ENCODE measurements at regions not wholly inside any gene's neighbourhood (a gene's known extent, or its start where the extent isn't known, plus 50 kb on each side); places are given as distances from the start of the nearest gene placed in this dataset.
"Not testable (repeated sequence)": the region's sequence is repeated elsewhere in the genome, so short reads cannot be mapped to it uniquely, and the experiment has no call there.

GRCh38 chr1:109857702-109858101 is 52.9 kb upstream of the CSF1 start:
- not testable (repeated sequence) for DNase-seq

DNA sequence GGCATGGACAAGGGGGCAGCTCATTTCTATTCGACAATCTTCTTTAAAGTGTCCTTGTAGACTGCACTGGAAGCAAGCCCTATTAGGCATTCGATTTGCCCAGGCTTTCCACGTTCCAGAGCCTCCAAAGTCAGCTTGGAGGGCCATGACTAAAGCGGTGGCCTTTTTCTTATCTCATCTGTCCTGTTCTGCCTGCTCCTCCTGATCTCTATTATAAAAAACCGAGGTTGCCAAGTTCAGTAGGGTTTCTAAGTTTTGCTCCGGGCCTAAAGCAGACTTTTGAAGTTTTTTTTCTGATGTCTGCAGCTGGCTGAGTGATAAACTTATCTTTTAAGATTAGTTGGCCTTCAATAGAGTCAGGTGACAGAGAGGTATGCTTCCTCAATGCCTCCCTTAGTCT is 54.7 kb upstream of the CSF1 start:
- DNase-seq, result not testable (repeated sequence)

- DNase-seq, result not testable (repeated sequence)
Measured at GRCh38 chr1:109853972-109854371, 56.7 kb upstream of the CSF1 start.

GRCh38 chr1:109852221-109853015 is 58.2 kb upstream of the CSF1 start:
- DNase-seq, result not testable (repeated sequence)

DNA sequence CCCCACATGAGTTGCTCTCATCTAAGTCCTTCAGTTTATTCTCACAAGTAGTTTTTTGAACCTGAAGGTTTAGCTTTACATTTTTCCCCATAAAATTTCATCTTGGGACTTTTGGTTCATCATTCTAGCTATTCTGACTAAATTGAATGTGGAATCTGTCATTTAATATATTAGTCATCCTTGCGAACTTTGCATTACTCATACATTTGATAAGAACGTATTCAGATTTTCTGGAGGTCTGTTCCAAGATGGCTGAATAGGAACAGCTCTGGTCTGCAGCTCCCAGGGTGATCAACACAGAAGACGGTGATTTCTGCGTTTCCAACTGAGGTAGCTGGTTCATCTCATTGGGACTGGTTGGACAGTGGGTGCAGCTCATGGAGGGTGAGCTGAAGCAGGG is 59.8 kb upstream of the CSF1 start:
- no peak for DNase-seq

DNA sequence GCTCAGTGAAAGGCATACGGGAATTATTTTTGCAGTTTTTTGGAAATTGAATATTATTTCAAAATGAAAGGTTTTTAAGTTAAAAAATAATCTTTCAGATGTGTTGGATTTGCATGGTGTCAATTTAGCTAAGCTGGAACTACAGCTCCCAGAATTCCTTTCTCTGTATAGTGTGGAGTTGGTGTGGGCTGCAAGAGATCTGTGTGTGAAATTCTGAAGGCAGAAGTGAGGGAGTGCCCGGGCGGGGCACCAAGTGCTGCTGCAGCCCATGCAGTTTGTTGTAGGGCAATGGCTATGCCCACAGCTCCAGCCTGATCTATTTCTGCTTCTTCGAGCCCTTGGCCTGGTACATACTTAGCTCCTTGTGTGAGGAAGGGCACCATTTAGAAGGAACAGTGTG is 60.5 kb upstream of the CSF1 start:
- no peak for DNase-seq

- DNase-seq, result no peak
Measured at GRCh38 chr1:109849655-109850054, 61.0 kb upstream of the CSF1 start.

GRCh38 chr1:109847251-109847650 is 63.4 kb upstream of the CSF1 start:
- no peak for DNase-seq

DNA sequence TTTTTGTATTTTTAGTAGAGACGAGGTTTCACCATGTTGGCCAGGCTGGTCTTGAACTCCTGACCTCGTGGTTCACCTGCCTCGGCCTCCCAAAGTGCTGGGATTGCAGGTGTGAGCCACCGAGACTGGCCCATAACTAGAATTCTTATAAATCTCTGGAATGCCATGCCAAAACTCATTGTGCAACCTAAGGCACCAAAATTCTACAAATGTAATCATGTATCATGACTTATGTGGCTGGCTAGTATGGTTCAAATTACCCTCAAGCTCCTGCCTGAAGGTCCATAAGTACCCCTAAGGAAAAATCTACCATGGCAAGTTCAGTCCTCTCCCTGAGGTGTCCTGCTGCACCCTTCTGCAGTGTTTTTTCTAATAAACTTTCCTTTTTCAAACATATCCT is 63.8 kb upstream of the CSF1 start:
- no peak for DNase-seq

DNA sequence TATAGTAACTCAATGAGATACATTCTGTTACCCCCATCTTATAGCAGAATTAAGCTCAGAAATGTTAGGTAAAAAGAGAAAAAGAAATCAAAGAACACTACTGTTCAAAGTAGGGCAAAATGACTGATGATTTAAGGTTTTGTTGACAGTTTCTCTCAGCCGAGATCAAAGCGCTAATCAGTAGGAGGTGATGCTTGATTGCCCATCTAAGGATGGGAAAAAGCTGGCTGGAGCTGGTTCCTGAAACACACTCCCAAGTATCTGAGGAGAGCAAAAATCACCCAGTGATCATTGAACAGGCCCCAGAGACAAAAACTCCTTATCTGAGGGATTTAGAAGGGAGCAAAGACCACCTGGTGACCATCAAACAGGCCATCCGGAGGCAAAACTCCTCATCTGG is 64.5 kb upstream of the CSF1 start:
- no peak for DNase-seq

GRCh38 chr1:109845658-109846057 is 65.0 kb upstream of the CSF1 start:
- DNase-seq, result no peak

DNA sequence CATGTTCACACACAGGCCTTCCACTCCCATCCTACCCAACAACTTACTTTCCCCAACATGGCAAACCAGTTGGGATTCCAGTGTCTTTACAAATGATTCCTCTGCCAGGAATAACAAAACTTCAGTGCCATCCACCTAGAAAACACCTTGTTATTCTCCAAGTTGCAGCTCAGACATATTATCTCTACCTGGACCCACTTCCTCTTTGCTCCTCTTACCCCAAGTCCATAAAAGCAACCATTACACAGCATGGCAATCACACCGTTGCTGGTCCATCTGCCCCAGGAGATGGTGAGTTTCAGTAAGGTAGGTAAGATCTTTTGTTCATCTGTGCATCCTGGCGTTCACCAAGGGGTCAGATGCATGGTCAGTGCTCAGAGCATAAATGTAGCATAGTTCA is 66.0 kb upstream of the CSF1 start:
- DNase-seq, result no peak

DNA sequence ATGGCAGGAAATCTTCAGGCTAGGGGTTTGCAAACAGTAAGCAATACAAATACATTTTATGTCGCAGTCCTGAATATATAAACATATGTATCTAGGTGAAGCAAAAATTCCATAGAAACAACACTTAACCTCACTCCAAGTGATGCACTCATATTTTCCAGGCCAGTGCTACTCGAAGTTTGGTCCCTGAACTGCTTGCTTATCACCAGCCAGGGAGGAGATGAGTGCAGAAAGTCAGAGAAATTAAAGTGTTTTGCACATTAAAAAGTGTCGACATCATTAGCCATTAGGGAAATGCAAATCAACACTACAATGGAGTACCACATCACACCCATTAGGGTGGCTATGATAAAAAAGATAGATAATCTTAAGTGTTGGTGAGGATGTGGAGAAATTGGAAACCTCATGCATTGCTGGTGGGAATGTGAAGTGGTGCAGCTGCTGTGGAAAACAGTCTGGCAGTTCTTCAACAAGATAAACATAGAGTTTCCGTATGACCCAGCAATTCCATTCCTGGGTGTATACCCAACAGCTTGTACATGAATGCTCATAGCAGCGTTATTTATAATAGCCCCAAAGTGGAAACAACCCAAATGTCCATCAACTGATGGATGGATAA is 70.5 kb upstream of the CSF1 start:
- no peak for DNase-seq

DNA sequence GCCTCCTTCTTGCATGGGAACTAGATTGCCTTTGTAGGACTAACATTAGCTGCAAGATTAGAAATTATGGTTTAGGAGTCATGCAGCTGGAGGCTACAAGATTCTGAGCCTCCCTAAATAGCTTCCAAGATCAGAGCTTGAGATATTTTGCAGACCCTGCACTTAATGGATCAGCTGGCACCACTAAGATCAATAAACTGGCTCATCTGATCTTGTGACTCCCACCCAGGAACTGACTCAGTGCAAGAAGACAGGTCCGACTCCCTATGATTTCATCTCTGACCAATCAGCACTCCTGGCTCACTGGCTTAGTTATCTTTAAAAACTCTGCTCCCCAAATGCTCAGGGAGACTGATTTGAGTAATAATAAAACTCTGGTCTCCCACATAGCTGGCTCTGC is 71.4 kb upstream of the CSF1 start:
- not testable (repeated sequence) for DNase-seq

GRCh38 chr1:109838838-109839240 is 71.8 kb upstream of the CSF1 start:
- no peak for DNase-seq

DNA sequence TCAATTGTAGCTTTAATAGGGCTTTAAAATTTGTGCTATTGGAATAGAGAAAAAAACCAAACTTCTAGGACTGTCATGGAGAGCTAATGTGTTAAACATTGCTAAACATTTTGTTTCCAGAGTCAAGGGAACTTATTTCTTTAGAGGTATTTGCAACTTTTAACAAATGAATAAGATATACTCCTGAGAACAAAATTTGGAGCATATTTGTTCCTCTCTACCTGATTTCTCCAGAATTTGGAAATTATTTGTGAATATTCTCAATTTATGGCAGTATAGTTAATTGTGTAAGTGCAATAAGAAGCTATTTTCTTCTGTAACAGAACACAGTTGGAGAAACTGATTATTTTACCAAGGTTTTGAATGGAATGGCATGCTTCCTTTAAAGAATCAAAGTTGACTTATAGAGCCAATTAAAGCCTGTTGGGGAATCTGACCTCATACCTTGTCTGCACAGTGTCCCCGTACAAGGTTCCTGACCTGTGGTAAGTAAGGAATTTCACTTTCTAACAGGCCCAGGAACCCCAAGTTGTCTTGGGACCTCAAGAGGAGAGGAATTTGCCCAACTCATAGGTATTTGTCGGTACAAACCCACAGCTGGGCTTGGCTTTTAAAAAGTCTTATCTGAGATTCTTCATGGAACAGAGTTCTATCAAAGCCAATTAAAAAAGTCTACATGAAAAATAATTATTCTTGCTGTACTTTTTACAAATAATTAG is 72.6 kb upstream of the CSF1 start:
- no peak for DNase-seq

- not testable (repeated sequence) for DNase-seq
Measured at GRCh38 chr1:109835645-109836044, 71.9 kb upstream of the EPS8L3 start.

DNA sequence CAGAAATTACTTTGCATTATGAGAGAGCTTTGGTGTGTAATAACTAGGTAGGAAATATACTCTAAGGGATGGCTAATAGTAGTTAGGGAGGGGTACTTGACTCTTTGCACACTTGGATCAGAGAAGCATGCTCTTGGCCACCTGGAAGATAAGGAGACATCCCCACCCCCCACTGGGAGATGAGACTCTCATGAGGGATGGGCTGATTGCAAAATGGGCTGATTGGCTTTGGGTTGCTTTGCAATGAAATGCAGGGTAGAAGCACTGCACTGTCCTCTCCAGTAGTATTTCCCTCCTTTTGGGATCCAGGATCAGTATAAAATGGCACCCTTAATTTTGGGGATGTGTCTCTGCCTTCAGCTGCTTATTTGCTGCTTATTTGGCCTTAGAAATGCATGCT is 71.2 kb upstream of the EPS8L3 start:
- DNase-seq, result no peak

GRCh38 chr1:109832945-109833344 is 69.2 kb upstream of the EPS8L3 start:
- no peak for DNase-seq

DNA sequence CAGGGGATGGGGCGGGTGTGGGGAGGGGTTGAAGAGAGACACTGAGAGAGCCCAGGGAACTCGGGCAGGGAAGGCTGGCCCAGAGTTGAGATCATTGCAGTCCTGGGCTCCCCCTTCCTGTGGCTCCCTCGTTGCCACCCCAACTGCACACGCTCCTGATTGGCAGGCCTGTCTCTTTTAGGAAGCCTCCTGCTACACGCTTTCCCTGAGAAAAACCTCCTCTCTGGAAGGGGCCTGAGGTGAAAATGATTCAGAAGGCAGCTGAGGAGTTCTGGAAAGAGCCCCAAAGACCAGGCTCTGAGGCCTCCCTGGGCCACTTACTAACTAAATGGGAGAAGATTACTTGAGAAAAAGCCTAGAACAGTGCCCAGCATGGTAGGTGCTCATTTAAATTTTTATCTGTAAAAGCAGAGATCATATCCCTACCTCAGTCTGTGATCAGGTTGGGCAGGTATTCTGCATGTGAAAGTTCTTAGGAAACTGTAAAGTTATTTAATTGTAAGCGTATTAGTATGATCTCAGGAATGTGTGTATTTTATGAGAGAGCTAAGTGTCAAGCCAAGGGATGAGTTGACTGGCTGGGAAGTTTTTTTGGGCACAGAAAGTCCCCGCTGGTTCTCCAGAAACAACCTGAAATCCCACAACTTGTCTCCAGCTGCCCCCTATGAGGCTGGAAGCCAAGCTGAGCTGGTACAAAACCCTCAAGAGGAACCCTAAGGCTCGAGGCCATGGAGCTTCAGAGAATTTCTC is 65.2 kb upstream of the EPS8L3 start:
- DNase-seq, result no peak

GRCh38 chr1:109827986-109828385 is 64.3 kb upstream of the EPS8L3 start:
- no peak for DNase-seq

DNA sequence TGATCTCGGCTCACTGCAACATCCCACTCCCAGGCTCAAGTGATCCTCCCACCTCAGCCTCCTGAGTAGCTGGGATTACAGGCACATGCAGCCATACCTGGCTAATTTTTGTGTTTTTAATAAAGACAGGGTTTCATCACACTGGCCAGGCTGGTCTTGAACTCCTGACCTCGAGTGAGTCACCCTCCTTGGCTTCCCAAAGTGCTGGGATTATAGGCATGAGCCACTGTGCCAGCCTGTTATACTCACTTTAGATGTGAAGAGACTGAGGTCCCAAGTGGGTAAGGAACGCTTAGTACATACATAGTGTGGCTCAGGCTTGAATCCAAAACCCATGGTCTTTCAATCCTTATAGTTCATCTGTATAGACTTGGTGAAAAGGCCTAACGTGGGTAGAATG is 63.7 kb upstream of the EPS8L3 start:
- DNase-seq, result no peak

- DNase-seq, result no peak
Measured at GRCh38 chr1:109826930-109827349, 63.2 kb upstream of the EPS8L3 start.
